PC-3 (cell line): ENCODE measurements at regions not wholly inside any gene's neighbourhood (a gene's known extent, or its start where the extent isn't known, plus 50 kb on each side); places are given as distances from the start of the nearest gene placed in this dataset.

Experiments used
- ATAC-seq: fragments of 200-7000 bp; cut with Tn5 transposase; 2 replicates; pipeline ENCODE4 v1.9.1; 2020; ENCODE audit warnings: mild to moderate bottlenecking, moderate library complexity
- BruUV-seq: library from RNA; stranded (reverse); fragments of 400-500 nt; replicated peaks from 2 replicates; lab custom pipeline; 2021; lab: Mats Ljungman, UMichigan
- CTCF ChIA-PET: fragments of 300-600 bp; sonication (Branson Sonifier 250); formaldehyde crosslinking; loops from one replicate; lab custom pipeline; 2022; ENCODE audit warnings: antibody characterized with exemption; lab: Charles Lee
- POLR2A ChIA-PET: fragments of 300-600 bp; sonication (Branson Sonifier 250); formaldehyde crosslinking; loops from one replicate; lab custom pipeline; 2022; ENCODE audit warnings: antibody characterized with exemption; ENCODE audit not compliant: unreplicated experiment; lab: Charles Lee
- DNase-seq: peaks from one replicate; pipeline ENCODE4 v3.0.0-alpha.2; 2015
- H2AFZ ChIP-seq: fragments of 300-600 bp; sonication (generic); 2 replicates; pipeline ENCODE4 v1.6.0; 2016; ENCODE audit warnings: antibody characterized with exemption, low read length
- H3F3A ChIP-seq: fragments of 300-600 bp; sonication (generic); one replicate; pipeline ENCODE4 v1.6.0; 2017; ENCODE audit warnings: antibody characterized with exemption, low read length, control low read depth, mild to moderate bottlenecking; ENCODE audit not compliant: unreplicated experiment
- H3K27ac ChIP-seq: fragments of 300-600 bp; sonication (generic); 2 replicates; pipeline ENCODE4 v1.5.1; 2016; ENCODE audit warnings: mild to moderate bottlenecking, low read length
- H3K27me3 ChIP-seq: fragments of 300-600 bp; sonication (generic); 2 replicates; pipeline ENCODE4 v1.6.1; 2016; ENCODE audit warnings: low read length, mixed read lengths
- H3K36me3 ChIP-seq: fragments of 300-600 bp; sonication (generic); 2 replicates; pipeline ENCODE4 v1.6.1; 2016; ENCODE audit warnings: low read depth, mixed run types, low read length, mixed read lengths
- H3K4me1 ChIP-seq: fragments of 300-600 bp; sonication (generic); 2 replicates; pipeline ENCODE4 v1.5.1; 2016; ENCODE audit warnings: low read length; ENCODE audit not compliant: insufficient read depth
- H3K4me2 ChIP-seq: fragments of 300-600 bp; sonication (generic); 2 replicates; pipeline ENCODE4 v1.6.0; 2016; ENCODE audit warnings: low read length
- H3K4me3 ChIP-seq: fragments of 300-600 bp; sonication (generic); 2 replicates; pipeline ENCODE4 v1.5.1; 2016; ENCODE audit warnings: mild to moderate bottlenecking, low read length, mixed read lengths
- H3K79me2 ChIP-seq: fragments of 300-600 bp; sonication (generic); 2 replicates; pipeline ENCODE4 v1.6.1; 2017; ENCODE audit warnings: low read length, mixed read lengths
- H3K9ac ChIP-seq: fragments of 300-600 bp; sonication (generic); 2 replicates; pipeline ENCODE4 v1.6.0; 2016; ENCODE audit warnings: mild to moderate bottlenecking, low read length
- H3K9me2 ChIP-seq: fragments of 300-600 bp; sonication (generic); replicated peaks from 2 replicates; pipeline ENCODE4 v1.6.1; 2016; ENCODE audit warnings: mixed run types, low read length, mixed read lengths
- H3K9me3 ChIP-seq: fragments of 300-600 bp; sonication (generic); 2 replicates; pipeline ENCODE4 v1.6.1; 2016; ENCODE audit warnings: low read length, mixed read lengths
- H4K20me1 ChIP-seq: fragments of 300-600 bp; sonication (generic); 2 replicates; pipeline ENCODE4 v1.6.1; 2016; ENCODE audit warnings: low read length, mixed read lengths
- CTCF ChIP-seq: fragments of 300-600 bp; sonication (generic); conservative IDR thresholded peaks from 2 replicates; pipeline ENCODE4 v1.5.1; 2017; ENCODE audit warnings: antibody characterized with exemption, low read depth, mild to moderate bottlenecking, low read length
- EZH2 ChIP-seq: fragments of 300-600 bp; sonication (generic); IDR thresholded peaks from one replicate; pipeline ENCODE4 v1.6.1; 2017; ENCODE audit warnings: antibody characterized with exemption, mild to moderate bottlenecking, low read length; ENCODE audit not compliant: unreplicated experiment
- EZH2phosphoT487 ChIP-seq: fragments of 300-600 bp; sonication (generic); IDR thresholded peaks from 2 replicates; pipeline ENCODE4 v1.6.1; 2018; ENCODE audit warnings: mild to moderate bottlenecking, antibody characterized with exemption, low read length, borderline replicate concordance
- intact Hi-C: fragments of 100-400 bp; cut with micrococcal nuclease; formaldehyde crosslinking; loops from 2 replicates; pipeline ENCODE4 v1.9.0; 2023

GRCh38 chr3:72408983-72409779 is 439.1 kb downstream of the SHQ1 start:
- Histone ChIP-seq H3K36me3 (no peaks in the 10 kb centered on the region), H2AFZ (no peak overlapping the region), H3K79me2 (peaks cover 100% of the 10 kb centered on the region), H3K9ac (no peak overlapping the region), H4K20me1 (peaks cover 81% of the 10 kb centered on the region), H3K9me2 (no peaks in the 10 kb centered on the region), H3F3A (no peaks in the 10 kb centered on the region), H3K9me3 (no peaks in the 10 kb centered on the region), H3K27ac (no peak overlapping the region), H3K4me1 (peaks cover 32% of the 10 kb centered on the region), H3K4me2 (no peak overlapping the region), H3K4me3 (no peak overlapping the region), H3K27me3 (no peaks in the 10 kb centered on the region)
- ATAC-seq = no peak
- TF ChIP-seq EZH2 = no peak
- TF ChIP-seq EZH2phosphoT487 = no peak
- no peak for TF ChIP-seq CTCF
- no TSS peak for BruUV-seq
- ChIA-PET CTCF (no interaction called here), POLR2A (no interaction called here)
- no peak for DNase-seq
- intact Hi-C loops = no loop called here

- H4K20me1 ChIP-seq = peaks cover 84% of the 10 kb centered on the region
- H3K4me3 ChIP-seq = no peak overlapping the region
- CTCF ChIA-PET = no interaction called here
- no TSS peak for BruUV-seq
- no peak for TF ChIP-seq EZH2
- TF ChIP-seq CTCF = no peak
- POLR2A ChIA-PET = no interaction called here
- no peaks in the 10 kb centered on the region for H3K9me3 ChIP-seq
- H3K36me3 ChIP-seq = no peaks in the 10 kb centered on the region
- peaks cover 22% of the 10 kb centered on the region for H3K4me1 ChIP-seq
- no peak overlapping the region for H3K9ac ChIP-seq
- H3K27me3 ChIP-seq = no peaks in the 10 kb centered on the region
- H3K27ac ChIP-seq = no peak overlapping the region
- H2AFZ ChIP-seq = no peak overlapping the region
- no peaks in the 10 kb centered on the region for H3K9me2 ChIP-seq
- intact Hi-C loops = no loop called here
- ATAC-seq (no peak), DNase-seq (no peak)
- peaks cover 100% of the 10 kb centered on the region for H3K79me2 ChIP-seq
- no peaks in the 10 kb centered on the region for H3F3A ChIP-seq
- H3K4me2 ChIP-seq = no peak overlapping the region
Measured at GRCh38 chr3:72407766-72408165, 440.5 kb downstream of the SHQ1 start.

DNA sequence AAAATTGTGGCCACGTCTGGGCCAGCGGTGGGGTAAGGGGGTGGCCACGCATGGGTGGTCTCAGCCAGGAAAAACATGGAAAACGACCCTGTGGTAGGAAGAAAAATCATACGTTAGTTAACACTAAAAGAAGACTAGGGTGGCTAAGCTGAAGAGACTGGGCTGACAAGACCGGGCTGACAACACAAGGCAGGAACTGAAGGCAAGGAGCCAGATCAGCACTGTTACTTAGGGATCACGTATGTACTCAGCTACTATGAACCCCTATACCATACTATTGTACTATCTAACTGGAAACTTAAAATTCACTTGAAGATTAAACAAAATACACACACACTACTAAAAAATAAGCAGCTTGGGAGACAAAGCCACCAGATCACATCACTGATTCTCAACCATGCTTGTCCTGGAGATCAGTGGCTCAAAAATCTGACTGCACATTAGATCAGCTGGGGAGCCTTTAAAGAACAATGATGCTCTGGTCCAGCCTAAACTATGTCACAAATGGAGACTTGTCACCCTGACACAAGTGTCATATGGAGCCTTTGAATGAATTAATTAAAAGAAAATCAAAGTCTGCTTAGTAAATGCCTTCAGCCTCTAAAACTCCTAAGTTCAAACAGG is 442.2 kb downstream of the SHQ1 start:
- no peaks in the 10 kb centered on the region for H3K27me3 ChIP-seq
- no peaks in the 10 kb centered on the region for H3K9me2 ChIP-seq
- no peaks in the 10 kb centered on the region for H3K36me3 ChIP-seq
- DNase-seq = no peak
- POLR2A ChIA-PET = interaction anchor here (0.7 kb wide), 1 partner anchor 110 kb away, joined by 3 read pairs; no protein-coding TSS in a partner anchor
- no TSS peak for BruUV-seq
- H3K9ac ChIP-seq = no peak overlapping the region
- no peak overlapping the region for H2AFZ ChIP-seq
- H4K20me1 ChIP-seq = peaks cover 78% of the 10 kb centered on the region
- H3K9me3 ChIP-seq = no peaks in the 10 kb centered on the region
- CTCF ChIA-PET = no interaction called here
- H3K4me3 ChIP-seq = no peak overlapping the region
- intact Hi-C loops = no loop called here
- H3F3A ChIP-seq = no peaks in the 10 kb centered on the region
- ATAC-seq = no peak
- H3K27ac ChIP-seq = no peak overlapping the region
- no peak for TF ChIP-seq EZH2
- no peak for TF ChIP-seq CTCF
- H3K79me2 ChIP-seq = peaks cover 100% of the 10 kb centered on the region
- H3K4me1 ChIP-seq = peaks cover 11% of the 10 kb centered on the region
- H3K4me2 ChIP-seq = no peak overlapping the region
